NAMALWA (cell line): ENCODE measurements at regions not wholly inside any gene's neighbourhood (a gene's known extent, or its start where the extent isn't known, plus 50 kb on each side); places are given as distances from the start of the nearest gene placed in this dataset.
"Not testable (repeated sequence)": the region's sequence is repeated elsewhere in the genome, so short reads cannot be mapped to it uniquely, and the experiment has no call there.

ENCODE experiments used
- DNase-seq: peaks from one replicate; pipeline ENCODE4 v3.0.0-alpha.2; 2015; ENCODE audit warnings: low spot score

DNA sequence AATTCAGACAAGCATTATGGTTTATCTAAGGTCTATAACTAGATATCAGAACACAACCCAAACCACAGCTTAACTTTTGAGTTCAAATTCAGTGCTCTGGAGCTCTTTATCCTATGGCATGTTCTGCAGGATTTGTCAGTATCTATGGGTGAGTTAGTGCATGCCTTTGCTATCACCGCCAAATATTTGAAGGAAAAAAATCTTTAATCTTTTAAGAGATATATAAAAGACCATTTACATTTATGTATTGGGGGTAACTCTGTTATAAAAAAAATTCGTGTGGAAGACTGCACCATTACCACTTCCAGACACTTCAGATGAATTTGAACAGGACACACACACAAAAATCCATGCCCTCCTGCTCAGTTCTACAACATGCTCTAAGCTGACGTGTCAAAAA is 313.5 kb upstream of the CHORDC1 start:
- DNase-seq: no peak

DNA sequence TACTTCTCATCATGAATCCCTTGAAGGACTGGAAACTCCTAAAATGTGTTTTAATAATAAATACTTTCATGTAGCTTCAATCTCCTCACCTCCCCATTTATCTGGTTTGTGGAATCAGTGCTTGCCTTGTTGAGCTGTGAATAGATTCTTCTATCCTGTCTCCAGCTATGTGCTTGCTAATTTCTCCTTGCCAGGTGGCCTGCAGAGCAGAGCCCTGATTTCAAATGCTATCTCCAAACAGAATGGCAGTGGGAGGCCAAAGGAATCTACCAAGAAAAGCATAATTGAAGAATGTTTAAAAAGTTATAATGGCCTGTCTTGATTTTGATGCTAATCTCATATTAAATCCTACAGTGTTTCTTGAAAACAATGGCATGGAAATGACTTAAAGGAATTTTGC is 309.3 kb upstream of the CHORDC1 start:
- DNase-seq: no peak

DNA sequence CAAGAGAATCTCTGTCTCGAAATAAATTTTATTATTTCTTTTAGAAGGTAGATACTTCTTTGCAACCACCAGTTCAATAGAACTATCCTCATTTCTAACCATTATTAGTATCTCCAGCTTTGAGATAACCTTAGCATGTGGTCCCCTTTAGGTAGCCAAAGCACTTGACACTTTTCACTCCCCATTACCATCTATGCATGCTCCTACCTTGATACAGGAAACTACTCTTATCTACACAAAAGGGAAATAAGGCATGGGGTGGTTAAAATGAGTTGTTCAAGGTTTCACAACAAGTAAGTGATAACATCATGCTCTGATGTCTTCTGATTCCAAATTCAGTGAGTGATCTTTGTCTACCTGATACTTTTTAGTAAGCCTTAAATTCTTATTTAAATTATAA is 308.2 kb upstream of the CHORDC1 start:
- DNase-seq: no peak

DNA sequence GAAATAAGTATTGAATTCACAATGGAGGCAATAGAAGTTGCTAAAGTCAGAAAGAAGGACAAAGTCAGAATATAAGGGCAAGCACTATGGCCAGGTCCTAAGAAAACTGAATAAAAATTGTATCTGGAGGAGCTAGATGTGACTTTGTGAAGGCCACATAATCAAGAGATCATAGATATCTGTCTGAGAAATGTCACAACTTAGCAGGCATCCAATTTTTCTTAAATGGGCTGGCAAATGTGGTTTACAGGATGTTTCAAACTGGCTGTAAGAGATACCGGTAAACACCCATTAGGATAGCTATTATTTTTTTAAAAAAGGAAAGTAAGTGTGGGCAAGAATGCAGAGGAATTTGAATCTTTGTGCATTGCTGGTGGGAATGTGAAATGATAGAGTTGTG is 303.1 kb upstream of the CHORDC1 start:
- DNase-seq: no peak

DNA sequence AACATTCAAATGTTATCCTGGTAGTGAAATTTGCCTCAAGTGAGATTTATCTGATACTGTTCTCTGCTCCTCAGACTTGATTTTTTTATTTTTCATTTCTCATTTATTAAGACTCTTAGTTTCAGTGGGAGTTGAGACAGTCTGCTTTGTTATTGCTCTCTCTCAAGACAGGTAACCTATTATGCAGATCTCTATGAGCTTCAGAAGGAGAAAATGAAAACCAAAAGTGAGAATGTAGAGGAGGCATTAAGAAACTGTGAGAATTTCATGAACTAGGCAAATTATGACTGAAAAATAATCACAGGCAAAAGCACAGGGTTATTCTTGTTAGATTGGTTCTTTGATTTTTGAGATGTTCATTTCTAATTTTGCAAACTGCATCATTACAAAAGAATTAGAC is 290.0 kb upstream of the CHORDC1 start:
- DNase-seq: no peak

DNA sequence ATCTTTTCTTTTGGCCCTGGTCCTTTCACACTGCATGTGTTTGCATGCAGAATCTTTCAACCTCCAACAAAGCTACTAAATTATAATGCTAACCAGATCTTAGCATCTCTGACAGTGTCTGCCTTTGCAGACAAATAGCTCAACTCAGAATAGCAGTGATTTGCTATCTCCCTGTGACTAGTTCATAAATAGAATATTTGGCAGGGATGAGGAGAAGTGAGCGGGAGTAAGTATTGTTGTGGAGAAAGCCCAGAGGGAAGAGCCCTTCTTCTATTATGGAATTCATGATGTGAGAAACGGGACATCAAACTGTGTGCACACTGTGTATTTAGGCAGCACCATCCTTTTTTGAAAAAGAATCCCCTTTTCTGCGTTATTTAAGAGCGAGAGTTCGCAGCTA is 288.0 kb upstream of the CHORDC1 start:
- DNase-seq: no peak

DNA sequence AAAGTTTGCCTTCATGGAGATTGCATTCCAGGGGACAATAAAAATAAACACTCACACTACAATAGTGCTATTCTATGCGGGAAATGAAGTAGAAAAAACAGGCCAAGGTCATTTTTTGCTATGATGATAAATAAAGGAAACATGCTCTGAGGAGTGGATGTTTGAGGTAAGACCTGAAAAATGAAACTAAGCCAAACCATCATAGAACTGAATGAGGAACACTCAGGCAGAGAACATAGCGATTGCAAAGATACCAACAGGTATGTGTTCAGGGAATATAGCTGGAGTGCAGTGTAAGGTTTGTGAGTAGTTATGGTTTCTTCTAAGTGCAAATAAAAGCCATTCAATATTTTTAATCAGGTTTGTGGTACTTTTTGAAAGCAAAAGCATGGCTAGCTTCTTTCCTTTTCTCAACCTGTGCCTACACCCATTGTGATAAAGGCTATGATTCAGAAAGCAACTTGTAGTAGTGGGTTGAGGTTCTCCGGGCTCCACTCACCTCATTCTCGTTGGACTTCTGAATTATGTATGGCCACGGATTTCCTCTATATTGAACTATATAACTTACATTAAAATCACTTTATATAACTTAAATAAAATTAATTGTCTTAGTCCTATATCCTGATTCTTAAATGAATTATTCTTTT is 278.2 kb upstream of the CHORDC1 start:
- no peak for DNase-seq

DNA sequence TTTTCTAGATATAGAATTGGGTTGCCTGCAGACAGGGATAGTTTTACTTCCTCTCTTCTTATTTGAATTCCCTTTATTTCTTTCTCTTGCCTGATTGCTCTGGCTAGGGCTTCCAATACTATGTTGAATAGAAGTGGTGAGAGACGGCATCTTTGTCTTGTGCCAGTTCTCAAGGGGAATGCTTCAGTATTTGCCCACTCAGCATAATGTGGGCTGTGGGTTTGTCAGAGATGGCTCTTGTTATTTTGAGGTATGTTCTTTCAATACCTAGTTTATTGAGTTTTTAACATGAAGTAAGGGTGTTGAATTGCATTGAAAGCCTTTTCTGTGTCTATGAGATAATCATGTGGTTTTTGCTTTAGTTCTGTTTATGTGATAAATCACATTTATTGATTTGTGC is 273.9 kb upstream of the CHORDC1 start:
- DNase-seq: no peak

DNA sequence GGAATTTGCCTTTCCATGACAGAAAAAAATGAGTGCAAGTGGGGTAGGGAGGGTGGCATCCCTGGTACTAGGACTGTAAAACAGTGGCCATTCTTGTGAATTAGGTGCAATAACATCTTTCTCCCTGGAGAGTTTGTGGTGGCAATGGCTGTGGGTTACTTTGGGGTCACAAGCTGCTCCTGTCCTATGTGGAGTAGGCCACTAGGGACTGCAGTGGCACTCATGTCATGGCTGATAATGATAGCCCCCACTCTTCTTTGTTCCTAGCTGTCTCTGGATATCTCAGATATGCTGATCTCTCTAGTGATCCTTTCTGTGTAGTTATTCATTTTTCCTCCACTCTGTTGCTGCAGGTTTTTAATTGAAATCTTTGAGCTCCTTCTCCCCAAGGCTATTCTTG is 270.5 kb upstream of the CHORDC1 start:
- no peak for DNase-seq

DNA sequence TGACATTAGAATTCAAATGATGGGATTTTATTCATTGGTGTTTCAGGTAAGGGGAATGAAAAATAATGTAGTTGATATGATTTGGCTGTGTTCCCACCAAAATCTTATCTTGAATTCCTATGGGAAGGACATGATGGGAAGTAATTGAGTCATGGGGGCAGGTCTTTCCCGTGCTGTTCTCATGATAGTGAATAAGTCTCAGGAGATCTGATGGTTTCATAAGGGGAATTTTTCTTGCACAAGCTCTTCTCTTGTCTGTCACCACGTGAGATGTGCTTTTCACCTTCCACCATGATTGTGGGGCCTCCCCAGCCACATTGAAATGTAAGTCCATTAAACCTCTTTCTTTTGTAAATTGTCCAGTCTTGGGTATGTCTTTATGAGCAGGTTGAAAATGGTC is 268.6 kb upstream of the CHORDC1 start:
- DNase-seq: no peak

DNA sequence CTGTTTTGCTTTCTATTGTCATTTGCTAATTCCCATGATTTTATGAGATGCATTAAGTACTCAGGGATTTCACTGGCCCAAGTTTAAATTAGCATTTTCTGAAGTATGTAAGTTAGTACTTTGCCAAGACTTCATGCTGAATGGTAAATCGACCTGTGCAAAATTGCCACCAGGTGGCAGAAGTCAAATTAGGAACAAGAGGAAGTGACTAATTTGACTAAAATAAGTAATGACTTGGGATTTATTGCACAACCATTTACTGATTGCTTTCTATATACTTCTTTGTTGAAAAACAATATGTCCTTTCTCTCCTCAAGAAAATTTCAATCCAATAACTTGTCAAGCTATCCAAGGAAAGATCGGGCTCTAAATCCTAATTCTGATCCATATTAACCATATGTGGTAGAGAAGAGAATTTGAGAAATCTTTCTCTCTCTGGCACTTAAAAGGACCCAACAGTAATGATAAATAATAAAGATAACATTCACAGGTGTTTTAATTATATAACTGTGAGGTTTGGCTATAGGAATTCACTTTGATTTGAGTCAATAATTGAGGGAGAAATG is 253.7 kb upstream of the CHORDC1 start:
- peak; percentile 70 for DNase-seq

DNA sequence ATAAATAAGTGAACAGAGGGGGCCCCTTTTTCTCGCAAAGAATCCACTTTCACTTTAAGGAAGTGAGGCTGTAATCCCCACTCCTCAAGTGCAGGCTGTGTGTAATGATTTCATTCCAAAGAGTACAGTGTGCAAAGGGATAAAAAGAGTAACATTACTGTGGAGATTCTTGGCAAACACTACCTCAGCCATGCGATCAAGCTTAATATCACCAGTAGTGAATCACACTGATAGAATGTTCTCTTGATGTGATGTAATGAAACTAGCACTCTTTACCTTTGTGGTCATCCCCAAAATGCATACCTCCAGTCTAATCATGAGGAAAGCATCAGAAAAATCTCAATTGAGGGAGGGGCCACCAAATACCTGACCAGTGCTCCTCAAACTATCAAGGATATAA is 246.1 kb upstream of the CHORDC1 start:
- no peak for DNase-seq

DNA sequence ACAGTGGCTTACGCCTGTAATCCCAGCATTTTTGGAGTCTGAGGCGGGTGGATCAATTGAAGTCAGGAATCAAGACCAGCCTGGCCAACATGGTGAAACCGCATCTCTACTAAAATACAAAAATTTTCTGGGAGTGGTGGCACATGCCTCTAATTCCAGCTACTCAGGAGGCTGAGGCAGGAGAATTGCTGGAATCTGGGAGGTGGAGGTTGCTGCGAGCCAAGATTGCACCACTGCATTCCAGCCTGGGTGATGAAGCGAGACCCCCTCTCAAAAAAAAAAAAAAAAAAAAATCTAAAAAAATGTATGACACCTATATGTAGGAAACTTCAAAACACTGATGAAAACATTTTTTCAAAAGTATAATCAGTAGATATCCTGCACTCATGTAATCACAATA is 242.7 kb upstream of the CHORDC1 start:
- no peak for DNase-seq

DNA sequence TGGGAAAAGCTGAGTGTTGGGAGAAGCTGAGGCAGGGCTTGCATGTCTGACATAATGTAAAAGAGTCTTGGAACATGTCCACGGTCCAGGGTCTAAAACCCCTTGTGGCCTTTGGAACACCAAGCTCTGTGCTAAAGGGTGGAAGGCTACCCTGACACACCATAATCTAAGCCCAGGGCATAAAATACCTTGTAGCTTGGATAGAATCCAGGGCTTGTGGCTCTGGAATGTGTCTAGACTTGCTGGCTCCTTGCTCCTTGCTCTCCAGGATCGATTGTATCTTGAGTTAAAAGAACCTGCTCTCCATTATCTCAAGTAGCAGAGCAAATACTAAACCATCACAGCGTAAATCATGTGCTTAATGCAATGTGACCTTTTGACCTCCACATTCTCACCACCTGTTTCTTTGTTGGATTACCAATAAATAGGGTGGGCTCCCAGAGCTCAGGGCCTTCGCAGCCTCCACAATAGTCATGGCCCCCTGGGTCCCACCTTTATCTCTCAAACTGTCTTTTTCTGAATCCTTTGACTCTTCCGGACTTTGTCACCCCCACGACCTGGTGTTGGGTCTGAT is 232.6 kb upstream of the CHORDC1 start:
- not testable (repeated sequence) for DNase-seq

DNA sequence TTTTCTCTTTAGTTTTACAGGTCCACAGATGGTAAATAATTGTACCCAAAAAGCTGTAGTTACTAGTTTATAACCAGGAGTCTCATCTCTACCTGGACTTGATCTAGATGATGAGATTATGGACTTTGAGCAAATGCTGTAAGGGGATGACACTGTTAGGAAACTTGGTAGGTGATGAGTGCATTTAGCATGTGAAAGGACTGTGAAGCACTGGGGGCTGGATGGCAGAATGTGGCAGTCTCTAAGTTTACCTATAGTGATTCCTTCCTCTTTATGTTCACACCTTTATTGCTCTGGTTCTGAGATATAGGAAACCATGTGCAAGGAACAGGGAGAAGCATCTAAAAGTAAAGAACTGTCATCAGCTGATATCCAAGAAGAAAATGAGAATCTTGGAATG is 230.7 kb upstream of the CHORDC1 start:
- DNase-seq: no peak

DNA sequence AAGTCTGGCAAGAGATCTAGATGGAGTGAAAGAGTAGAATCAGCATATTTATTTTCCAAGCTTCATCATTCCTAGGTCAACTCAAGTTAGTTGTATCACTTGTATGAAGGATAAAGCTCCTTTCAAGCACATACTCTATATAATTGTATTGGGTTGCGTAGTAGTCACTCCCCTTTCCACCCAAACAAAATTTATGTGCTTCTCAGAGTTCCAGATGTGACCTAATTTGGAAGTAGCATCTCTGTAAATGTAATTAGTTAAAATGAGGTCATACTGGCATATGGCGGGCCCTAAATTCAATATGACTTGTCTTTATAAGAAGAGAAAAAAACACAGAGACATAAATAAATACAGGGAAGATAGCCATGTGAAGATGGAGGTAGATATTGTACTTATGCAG is 226.8 kb upstream of the CHORDC1 start:
- DNase-seq: no peak

DNA sequence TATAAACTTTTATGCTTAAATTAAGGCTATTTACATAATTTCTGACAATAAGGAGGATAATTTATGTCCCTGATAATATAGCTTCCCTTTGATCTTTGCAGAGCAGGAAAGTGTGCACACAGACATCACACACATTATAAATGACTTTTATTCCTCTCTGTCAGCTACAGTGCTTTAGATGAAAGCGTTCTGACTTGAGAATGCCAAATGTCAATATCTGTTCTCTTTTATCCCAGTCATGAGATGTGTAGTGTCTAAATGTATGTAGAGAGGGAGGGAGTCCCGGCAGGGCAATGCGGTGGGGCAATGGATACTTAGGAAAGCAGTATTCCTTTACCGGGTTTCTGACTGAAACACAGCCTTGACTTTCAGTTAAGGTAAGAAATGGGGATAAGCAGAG is 225.4 kb upstream of the CHORDC1 start:
- DNase-seq: no peak

DNA sequence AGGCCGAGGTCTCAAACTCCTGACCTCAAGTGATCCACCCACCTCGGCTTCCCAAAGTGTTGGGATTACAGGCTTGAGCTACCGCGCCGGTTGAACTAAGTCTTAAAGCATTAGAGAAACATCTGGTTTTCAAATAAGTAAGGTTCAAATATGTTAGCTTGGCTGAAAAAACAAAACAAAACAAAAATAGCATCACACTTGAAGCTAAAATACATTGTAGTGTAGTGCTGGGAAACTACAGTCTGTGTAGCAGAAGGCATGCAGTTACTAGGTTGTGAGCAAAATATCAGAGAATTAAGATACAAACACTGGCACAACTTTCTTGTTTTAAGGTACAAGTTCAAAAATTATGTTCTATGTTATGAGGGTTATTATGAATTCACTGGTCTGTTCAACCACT is 224.8 kb upstream of the CHORDC1 start:
- no peak for DNase-seq

DNA sequence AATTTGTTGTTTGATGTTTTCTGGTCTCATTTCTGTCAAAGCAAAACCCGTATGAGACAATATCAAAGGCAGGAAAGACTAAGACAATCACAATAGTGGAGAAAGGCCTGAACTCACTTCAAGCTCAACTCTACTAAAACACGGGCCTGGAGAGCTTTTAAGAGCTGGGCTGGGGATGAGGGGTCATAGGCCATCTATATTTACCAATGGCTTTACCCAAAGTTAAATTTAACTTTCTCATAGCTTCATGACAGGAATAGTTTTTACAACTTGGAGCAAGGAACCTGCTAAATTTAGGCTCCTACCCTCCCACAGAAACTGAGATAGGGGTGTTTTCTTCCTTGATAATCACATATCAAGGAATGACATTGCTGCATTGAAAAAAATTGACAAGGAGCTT is 223.4 kb upstream of the CHORDC1 start:
- DNase-seq: no peak

DNA sequence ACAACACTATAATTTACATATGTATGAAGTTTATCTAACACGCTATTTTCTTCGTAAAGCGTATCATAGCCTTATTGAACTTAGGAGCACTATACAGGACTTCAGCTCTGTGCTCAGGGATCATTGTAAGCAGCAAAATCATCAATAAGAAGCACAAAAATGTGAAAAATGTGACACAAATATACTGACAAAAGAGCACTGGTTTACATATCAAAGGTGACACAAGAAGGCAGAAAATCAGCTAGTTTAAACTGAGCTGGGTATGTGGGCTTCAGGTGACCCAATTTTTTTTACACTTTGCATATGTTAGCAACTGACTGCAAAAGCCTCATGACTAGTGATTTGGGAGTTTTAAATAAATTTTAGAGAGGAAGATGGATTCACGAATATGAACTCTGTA is 215.2 kb upstream of the CHORDC1 start:
- DNase-seq: no peak

DNA sequence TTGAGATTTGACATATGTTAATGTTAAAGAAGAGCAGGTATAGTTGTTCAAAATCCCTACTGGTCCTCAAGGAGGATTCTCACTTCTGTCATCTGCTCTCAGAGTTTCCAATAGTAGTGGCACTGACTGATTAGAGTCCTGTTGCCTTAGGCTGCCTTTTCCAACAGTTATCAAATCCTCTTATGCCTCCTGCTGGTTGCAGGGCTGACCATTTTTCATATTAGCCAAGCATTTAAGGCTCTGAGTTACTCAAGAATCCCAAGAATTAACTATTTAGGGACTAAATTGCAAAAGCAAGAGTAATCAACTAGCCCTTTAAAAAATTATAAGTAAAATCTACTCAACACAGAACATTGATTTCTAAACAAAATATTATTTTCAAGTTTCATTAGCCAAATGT is 212.0 kb upstream of the CHORDC1 start:
- peak; percentile 23 for DNase-seq

DNA sequence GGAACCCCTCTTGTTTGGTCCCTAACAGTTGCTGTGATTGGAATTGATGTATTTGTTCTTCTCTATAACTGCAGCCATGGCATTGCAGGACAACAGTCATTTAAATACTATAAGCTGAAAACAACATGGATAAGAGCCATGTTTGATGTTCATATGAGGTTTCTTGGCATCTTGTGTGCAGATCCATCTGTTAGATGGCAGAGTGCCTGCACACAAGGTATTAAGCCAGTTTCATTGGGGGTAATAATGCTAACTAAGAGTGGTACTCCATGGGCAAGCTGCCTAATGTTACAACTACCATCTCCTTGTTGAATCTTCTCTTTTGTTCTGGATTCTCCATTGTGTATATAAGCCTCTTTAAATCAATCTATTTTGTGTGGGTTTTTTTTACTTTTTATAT is 206.0 kb upstream of the CHORDC1 start:
- DNase-seq: no peak

DNA sequence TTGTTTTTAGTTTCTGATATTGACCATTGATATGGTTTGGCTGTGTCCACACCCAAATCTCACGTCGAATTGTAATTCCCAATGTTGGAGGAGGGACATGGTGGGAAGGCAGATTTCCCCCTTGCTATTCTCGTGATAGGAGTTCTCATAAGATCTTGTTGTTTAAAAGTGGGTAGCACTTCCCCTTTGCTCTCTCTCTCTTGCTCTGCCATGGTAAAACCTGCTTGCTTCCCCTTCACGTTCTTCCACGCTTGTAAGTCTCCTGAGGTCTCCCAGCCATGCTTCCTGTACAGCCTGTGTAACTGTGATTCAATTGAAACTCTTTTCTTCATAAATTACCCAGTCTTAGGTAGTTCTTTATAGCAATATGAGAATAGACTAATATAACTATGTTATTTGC is 203.6 kb upstream of the CHORDC1 start:
- peak; percentile 25 for DNase-seq

DNA sequence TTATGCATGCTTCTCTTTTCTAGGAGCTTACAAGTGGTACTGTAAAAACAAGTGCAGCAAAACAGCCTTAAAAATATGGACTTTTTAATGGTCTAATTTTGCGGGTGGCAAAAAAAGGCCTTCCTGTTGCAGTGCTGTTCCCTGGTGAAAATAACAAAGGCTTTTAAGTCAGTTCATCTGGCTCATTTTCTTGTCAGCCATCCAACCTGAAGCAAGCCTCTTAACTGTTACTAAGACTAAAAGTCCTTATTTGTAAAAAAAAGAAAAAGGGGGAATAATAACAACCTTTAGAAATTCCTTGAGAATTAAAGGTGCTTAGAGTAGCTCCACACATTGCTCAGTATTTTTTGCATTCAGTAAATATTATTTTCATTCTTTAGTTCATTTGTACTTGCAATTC is 200.5 kb upstream of the CHORDC1 start:
- DNase-seq: no peak
